ENCODE measurements at regions not wholly inside any gene's neighbourhood (a gene's known extent, or its start where the extent isn't known, plus 50 kb on each side); places are given as distances from the start of the nearest gene placed in this dataset.

GRCh38 chr20:59452856-59453255, 151.5 kb upstream of the PHACTR3 start:
- no peak overlapping the region for H2BK5ac ChIP-seq (ENCODE audit: low read depth, low read length, poor library complexity)
- H4K8ac ChIP-seq (ENCODE audit: low read depth, low read length): no peak overlapping the region
- no peak overlapping the region for H2AFZ ChIP-seq (ENCODE audit: insufficient read depth, low read length, poor library complexity)
- peaks cover 2% of the 10 kb centered on the region for H3K9me3 ChIP-seq (ENCODE audit: insufficient read depth, low read depth, low read length)
- no peaks in the 10 kb centered on the region for H3K79me2 ChIP-seq (ENCODE audit: control insufficient read depth, insufficient read depth, low read length, poor library complexity)
- no CpG with 5 or more reads among the region's 13 CpGs for WGBS (ENCODE audit: extremely low coverage, insufficient coverage, insufficient read length)
- no peak overlapping the region for H2AK5ac ChIP-seq (ENCODE audit: low read length)
- no peaks in the 10 kb centered on the region for H3K79me1 ChIP-seq (ENCODE audit: low read length)
- H2BK120ac ChIP-seq (ENCODE audit: insufficient read depth, low read length, poor library complexity): no peak overlapping the region
- no peak overlapping the region for H3K4me3 ChIP-seq (ENCODE audit: low read depth, low read length)
- H4K12ac ChIP-seq (ENCODE audit: low read depth, low read length): no peak overlapping the region
- DNase-seq: no peak
- H3K36me3 ChIP-seq (ENCODE audit: control insufficient read depth in 1 of 2, insufficient read depth in 2 of 2, low read length in 2 of 2): no peaks in the 10 kb centered on the region
- no peak overlapping the region for H4K91ac ChIP-seq (ENCODE audit: low read depth, low read length)
- H3K14ac ChIP-seq (ENCODE audit: low read length): no peak overlapping the region
- H2BK12ac ChIP-seq (ENCODE audit: low read length): no peak overlapping the region
- no peak overlapping the region for H3K27ac ChIP-seq (ENCODE audit: low read depth, low read length)
- H3K23ac ChIP-seq (ENCODE audit: low read length): no peak overlapping the region
- H3K27me3 ChIP-seq (ENCODE audit: insufficient read depth, low read length): no peaks in the 10 kb centered on the region
- no peak overlapping the region for H3K4me2 ChIP-seq (ENCODE audit: low read length)
- H3K9ac ChIP-seq (ENCODE audit: low read length): no peak overlapping the region
- H3K18ac ChIP-seq (ENCODE audit: low read length): no peak overlapping the region
- peaks cover 8 to 10% of the 10 kb centered on the region in 2 experiments for H3K4me1 ChIP-seq (ENCODE audit: control insufficient read depth in 1 of 2, insufficient read depth in 2 of 2, low read length in 2 of 2)
- no peak overlapping the region for H3K4ac ChIP-seq (ENCODE audit: low read depth, low read length)

GRCh38 chr20:59453759-59454560, 150.4 kb upstream of the PHACTR3 start:
- H3K9ac ChIP-seq (ENCODE audit: low read length): no peak overlapping the region
- H3K4me1 ChIP-seq (ENCODE audit: control insufficient read depth in 1 of 2, insufficient read depth in 2 of 2, low read length in 2 of 2): peaks cover 2 to 3% of the 10 kb centered on the region in 2 experiments
- H3K23ac ChIP-seq (ENCODE audit: low read length): no peak overlapping the region
- H2BK5ac ChIP-seq (ENCODE audit: low read depth, low read length, poor library complexity): no peak overlapping the region
- H3K79me2 ChIP-seq (ENCODE audit: control insufficient read depth, insufficient read depth, low read length, poor library complexity): no peaks in the 10 kb centered on the region
- H2AFZ ChIP-seq (ENCODE audit: insufficient read depth, low read length, poor library complexity): no peak overlapping the region
- no peak overlapping the region for H4K12ac ChIP-seq (ENCODE audit: low read depth, low read length)
- no peaks in the 10 kb centered on the region for H3K79me1 ChIP-seq (ENCODE audit: low read length)
- H3K18ac ChIP-seq (ENCODE audit: low read length): no peak overlapping the region
- H3K4ac ChIP-seq (ENCODE audit: low read depth, low read length): no peak overlapping the region
- H3K4me2 ChIP-seq (ENCODE audit: low read length): no peak overlapping the region
- H3K27me3 ChIP-seq (ENCODE audit: insufficient read depth, low read length): no peaks in the 10 kb centered on the region
- no CpG with 5 or more reads among the region's 15 CpGs for WGBS (ENCODE audit: extremely low coverage, insufficient coverage, insufficient read length)
- no peak overlapping the region for H4K8ac ChIP-seq (ENCODE audit: low read depth, low read length)
- H3K14ac ChIP-seq (ENCODE audit: low read length): no peak overlapping the region
- no peaks in the 10 kb centered on the region for H3K36me3 ChIP-seq (ENCODE audit: control insufficient read depth in 1 of 2, insufficient read depth in 2 of 2, low read length in 2 of 2)
- DNase-seq: no peak
- no peak overlapping the region for H2AK5ac ChIP-seq (ENCODE audit: low read length)
- no peak overlapping the region for H4K91ac ChIP-seq (ENCODE audit: low read depth, low read length)
- no peak overlapping the region for H2BK12ac ChIP-seq (ENCODE audit: low read length)
- no peak overlapping the region for H2BK120ac ChIP-seq (ENCODE audit: insufficient read depth, low read length, poor library complexity)
- H3K4me3 ChIP-seq (ENCODE audit: low read depth, low read length): no peak overlapping the region
- H3K27ac ChIP-seq (ENCODE audit: low read depth, low read length): no peak overlapping the region
- H3K9me3 ChIP-seq (ENCODE audit: insufficient read depth, low read depth, low read length): peaks cover 4% of the 10 kb centered on the region

- Histone ChIP-seq H2AFZ (ENCODE audit: insufficient read depth, low read length, poor library complexity) (no peak overlapping the region), H3K9me3 (ENCODE audit: insufficient read depth, low read depth, low read length) (peaks cover 2% of the 10 kb centered on the region), H3K9ac (ENCODE audit: low read length) (no peak overlapping the region), H2BK12ac (ENCODE audit: low read length) (no peak overlapping the region), H4K91ac (ENCODE audit: low read depth, low read length) (no peak overlapping the region), H4K8ac (ENCODE audit: low read depth, low read length) (no peak overlapping the region), H3K18ac (ENCODE audit: low read length) (no peak overlapping the region), H3K4me3 (ENCODE audit: low read depth, low read length) (no peak overlapping the region), H3K4ac (ENCODE audit: low read depth, low read length) (no peak overlapping the region), H3K79me1 (ENCODE audit: low read length) (no peaks in the 10 kb centered on the region), H3K79me2 (ENCODE audit: control insufficient read depth, insufficient read depth, low read length, poor library complexity) (no peaks in the 10 kb centered on the region), H3K4me2 (ENCODE audit: low read length) (no peak overlapping the region), H4K12ac (ENCODE audit: low read depth, low read length) (no peak overlapping the region), H3K23ac (ENCODE audit: low read length) (no peak overlapping the region), H3K36me3 (ENCODE audit: control insufficient read depth in 1 of 2, insufficient read depth in 2 of 2, low read length in 2 of 2) (no peaks in the 10 kb centered on the region), H3K27ac (ENCODE audit: low read depth, low read length) (no peak overlapping the region), H3K14ac (ENCODE audit: low read length) (no peak overlapping the region), H2BK120ac (ENCODE audit: insufficient read depth, low read length, poor library complexity) (no peak overlapping the region), H2AK5ac (ENCODE audit: low read length) (no peak overlapping the region), H3K4me1 (ENCODE audit: control insufficient read depth in 1 of 2, insufficient read depth in 2 of 2, low read length in 2 of 2) (no peaks in the 10 kb centered on the region), H3K27me3 (ENCODE audit: insufficient read depth, low read length) (no peaks in the 10 kb centered on the region), H2BK5ac (ENCODE audit: low read depth, low read length, poor library complexity) (no peak overlapping the region)
- WGBS (ENCODE audit: extremely low coverage, insufficient coverage, insufficient read length): no CpG with 5 or more reads among the region's 8 CpGs
- DNase-seq: peak in 1 of 2 donors; percentile 60
Measured at GRCh38 chr20:59455402-59456341, 148.7 kb upstream of the PHACTR3 start.

GRCh38 chr20:59456342-59457279, 147.7 kb upstream of the PHACTR3 start:
- Histone ChIP-seq H3K9me3 (ENCODE audit: insufficient read depth, low read depth, low read length) (peaks cover 2% of the 10 kb centered on the region), H3K18ac (ENCODE audit: low read length) (no peak overlapping the region), H4K91ac (ENCODE audit: low read depth, low read length) (no peak overlapping the region), H3K23ac (ENCODE audit: low read length) (no peak overlapping the region), H4K12ac (ENCODE audit: low read depth, low read length) (no peak overlapping the region), H3K79me2 (ENCODE audit: control insufficient read depth, insufficient read depth, low read length, poor library complexity) (no peaks in the 10 kb centered on the region), H3K4me3 (ENCODE audit: low read depth, low read length) (no peak overlapping the region), H3K9ac (ENCODE audit: low read length) (no peak overlapping the region), H2BK12ac (ENCODE audit: low read length) (no peak overlapping the region), H3K4ac (ENCODE audit: low read depth, low read length) (no peak overlapping the region), H3K4me2 (ENCODE audit: low read length) (no peak overlapping the region), H3K14ac (ENCODE audit: low read length) (no peak overlapping the region), H2AFZ (ENCODE audit: insufficient read depth, low read length, poor library complexity) (no peak overlapping the region), H4K8ac (ENCODE audit: low read depth, low read length) (no peak overlapping the region), H3K36me3 (ENCODE audit: control insufficient read depth in 1 of 2, insufficient read depth in 2 of 2, low read length in 2 of 2) (no peaks in the 10 kb centered on the region), H3K27ac (ENCODE audit: low read depth, low read length) (no peak overlapping the region), H3K79me1 (ENCODE audit: low read length) (no peaks in the 10 kb centered on the region), H2BK5ac (ENCODE audit: low read depth, low read length, poor library complexity) (no peak overlapping the region), H2AK5ac (ENCODE audit: low read length) (no peak overlapping the region), H3K4me1 (ENCODE audit: control insufficient read depth in 1 of 2, insufficient read depth in 2 of 2, low read length in 2 of 2) (no peaks in the 10 kb centered on the region), H2BK120ac (ENCODE audit: insufficient read depth, low read length, poor library complexity) (no peak overlapping the region), H3K27me3 (ENCODE audit: insufficient read depth, low read length) (no peaks in the 10 kb centered on the region)
- DNase-seq: no peak
- no CpG with 5 or more reads among the region's 26 CpGs for WGBS (ENCODE audit: extremely low coverage, insufficient coverage, insufficient read length)
